ENCODE measurements at regions not wholly inside any gene's neighbourhood (a gene's known extent, or its start where the extent isn't known, plus 50 kb on each side); places are given as distances from the start of the nearest gene placed in this dataset.

GRCh38 chr6:150299873-150300485 is 68.8 kb upstream of the IYD start:
- TF ChIP-seq, protein P1, sequence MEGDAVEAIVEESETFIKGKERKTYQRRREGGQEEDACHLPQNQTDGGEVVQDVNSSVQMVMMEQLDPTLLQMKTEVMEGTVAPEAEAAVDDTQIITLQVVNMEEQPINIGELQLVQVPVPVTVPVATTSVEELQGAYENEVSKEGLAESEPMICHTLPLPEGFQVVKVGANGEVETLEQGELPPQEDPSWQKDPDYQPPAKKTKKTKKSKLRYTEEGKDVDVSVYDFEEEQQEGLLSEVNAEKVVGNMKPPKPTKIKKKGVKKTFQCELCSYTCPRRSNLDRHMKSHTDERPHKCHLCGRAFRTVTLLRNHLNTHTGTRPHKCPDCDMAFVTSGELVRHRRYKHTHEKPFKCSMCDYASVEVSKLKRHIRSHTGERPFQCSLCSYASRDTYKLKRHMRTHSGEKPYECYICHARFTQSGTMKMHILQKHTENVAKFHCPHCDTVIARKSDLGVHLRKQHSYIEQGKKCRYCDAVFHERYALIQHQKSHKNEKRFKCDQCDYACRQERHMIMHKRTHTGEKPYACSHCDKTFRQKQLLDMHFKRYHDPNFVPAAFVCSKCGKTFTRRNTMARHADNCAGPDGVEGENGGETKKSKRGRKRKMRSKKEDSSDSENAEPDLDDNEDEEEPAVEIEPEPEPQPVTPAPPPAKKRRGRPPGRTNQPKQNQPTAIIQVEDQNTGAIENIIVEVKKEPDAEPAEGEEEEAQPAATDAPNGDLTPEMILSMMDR (IDR thresholded peaks at IDR 0.05) = no peak
- no peak for TF ChIP-seq POLR2AphosphoS5 (IDR thresholded peaks at IDR 0.05; ENCODE audit: low read depth, low read length)

All from Panc1 (cell line).